Karpas-422 (cell line): ENCODE measurements at regions not wholly inside any gene's neighbourhood (a gene's known extent, or its start where the extent isn't known, plus 50 kb on each side); places are given as distances from the start of the nearest gene placed in this dataset.

Experiments
- DNase-seq: peaks from one replicate; pipeline ENCODE4 v3.0.0-alpha.2; 2015
- H2AFZ ChIP-seq: fragments of 200-600 bp; sonication (generic); 2 replicates; pipeline ENCODE4 v1.6.1; 2014; ENCODE audit warnings: antibody characterized with exemption, low read length, mixed read lengths
- H3K27ac ChIP-seq: fragments of 200-600 bp; sonication (generic); 2 replicates; pipeline ENCODE4 v1.5.1; 2014; ENCODE audit warnings: mild to moderate bottlenecking, low read length, moderate library complexity
- H3K27me3 ChIP-seq: fragments of 200-600 bp; sonication (generic); 2 replicates; pipeline ENCODE4 v1.6.1; 2014; ENCODE audit warnings: low read length, mixed read lengths
- H3K36me3 ChIP-seq: fragments of 200-600 bp; sonication (generic); 2 replicates; pipeline ENCODE4 v1.6.1; 2014; ENCODE audit warnings: low read length, mixed read lengths; ENCODE audit not compliant: insufficient read depth
- H3K4me1 ChIP-seq: fragments of 200-600 bp; sonication (generic); 2 replicates; pipeline ENCODE4 v1.6.1; 2014; ENCODE audit warnings: mild to moderate bottlenecking, low read length, mixed read lengths
- H3K4me2 ChIP-seq: fragments of 200-600 bp; sonication (generic); 2 replicates; pipeline ENCODE4 v1.6.1; 2014; ENCODE audit warnings: low read length, low read depth, mild to moderate bottlenecking; ENCODE audit not compliant: poor library complexity, severe bottlenecking
- H3K4me3 ChIP-seq: fragments of 200-600 bp; sonication (generic); 2 replicates; pipeline ENCODE4 v1.5.1; 2014; ENCODE audit warnings: mild to moderate bottlenecking, antibody characterized with exemption, low read length, mixed read lengths
- H3K79me2 ChIP-seq: fragments of 200-600 bp; sonication (generic); 2 replicates; pipeline ENCODE4 v1.6.1; 2014; ENCODE audit warnings: mild to moderate bottlenecking, low read length, mixed read lengths
- H3K9ac ChIP-seq: fragments of 200-600 bp; sonication (generic); 2 replicates; pipeline ENCODE4 v1.6.0; 2014; ENCODE audit warnings: low read length
- H3K9me2 ChIP-seq: fragments of 200-600 bp; sonication (generic), shearing (Covaris generic); replicated peaks from 2 replicates; pipeline ENCODE4 v1.6.0; 2014; ENCODE audit warnings: mild to moderate bottlenecking, low read length, moderate library complexity; ENCODE audit not compliant: insufficient read depth
- H3K9me3 ChIP-seq: fragments of 300-700, 200-600 bp; sonication (generic); 2 replicates; pipeline ENCODE4 v1.6.1; 2014; ENCODE audit warnings: low read length, mixed read lengths
- H4K20me1 ChIP-seq: fragments of 200-600 bp; sonication (generic); 2 replicates; pipeline ENCODE4 v1.6.1; 2014; ENCODE audit warnings: mild to moderate bottlenecking, antibody characterized with exemption, low read length, low read depth; ENCODE audit not compliant: insufficient read depth

- H4K20me1 ChIP-seq, result no peaks in the 10 kb centered on the region
- H2AFZ ChIP-seq, result no peak overlapping the region
- no peaks in the 10 kb centered on the region for H3K9me2 ChIP-seq
- no peaks in the 10 kb centered on the region for H3K9me3 ChIP-seq
- H3K4me3 ChIP-seq, result no peak overlapping the region
- no peak overlapping the region for H3K4me2 ChIP-seq
- H3K27me3 ChIP-seq, result no peaks in the 10 kb centered on the region
- H3K79me2 ChIP-seq, result no peaks in the 10 kb centered on the region
- no peaks in the 10 kb centered on the region for H3K36me3 ChIP-seq
- DNase-seq, result no peak
- no peak overlapping the region for H3K27ac ChIP-seq
- no peaks in the 10 kb centered on the region for H3K4me1 ChIP-seq
- no peak overlapping the region for H3K9ac ChIP-seq
Measured at GRCh38 chr20:40511478-40511877, 177.6 kb downstream of the MAFB start.

GRCh38 chr20:40510622-40511021 is 178.4 kb downstream of the MAFB start:
- no peak for DNase-seq
- Histone ChIP-seq H3K27me3 (no peaks in the 10 kb centered on the region), H3K4me3 (no peak overlapping the region), H3K4me2 (no peak overlapping the region), H3K4me1 (no peaks in the 10 kb centered on the region), H2AFZ (no peak overlapping the region), H3K36me3 (no peaks in the 10 kb centered on the region), H3K9ac (no peak overlapping the region), H3K79me2 (no peaks in the 10 kb centered on the region), H3K9me2 (no peaks in the 10 kb centered on the region), H3K27ac (no peak overlapping the region), H3K9me3 (no peaks in the 10 kb centered on the region), H4K20me1 (no peaks in the 10 kb centered on the region)

- H3K79me2 ChIP-seq, result no peaks in the 10 kb centered on the region
- no peaks in the 10 kb centered on the region for H3K36me3 ChIP-seq
- no peak overlapping the region for H3K4me2 ChIP-seq
- H3K27ac ChIP-seq, result no peak overlapping the region
- H3K27me3 ChIP-seq, result no peaks in the 10 kb centered on the region
- H4K20me1 ChIP-seq, result no peaks in the 10 kb centered on the region
- no peak overlapping the region for H3K4me3 ChIP-seq
- DNase-seq, result no peak
- no peaks in the 10 kb centered on the region for H3K9me2 ChIP-seq
- H2AFZ ChIP-seq, result no peak overlapping the region
- no peaks in the 10 kb centered on the region for H3K4me1 ChIP-seq
- H3K9me3 ChIP-seq, result no peaks in the 10 kb centered on the region
- no peak overlapping the region for H3K9ac ChIP-seq
Measured at GRCh38 chr20:40508821-40509220, 180.2 kb downstream of the MAFB start.

- no peak overlapping the region for H3K4me3 ChIP-seq
- no peaks in the 10 kb centered on the region for H3K27me3 ChIP-seq
- no peaks in the 10 kb centered on the region for H3K9me3 ChIP-seq
- H4K20me1 ChIP-seq, result no peaks in the 10 kb centered on the region
- H3K4me1 ChIP-seq, result no peaks in the 10 kb centered on the region
- H3K36me3 ChIP-seq, result no peaks in the 10 kb centered on the region
- no peak overlapping the region for H3K9ac ChIP-seq
- H3K27ac ChIP-seq, result no peak overlapping the region
- H3K79me2 ChIP-seq, result no peaks in the 10 kb centered on the region
- H3K4me2 ChIP-seq, result no peak overlapping the region
- H3K9me2 ChIP-seq, result no peaks in the 10 kb centered on the region
- H2AFZ ChIP-seq, result no peak overlapping the region
- no peak for DNase-seq
Measured at GRCh38 chr20:40506537-40506939, 182.5 kb downstream of the MAFB start.

GRCh38 chr20:40503119-40503518 is 185.9 kb downstream of the MAFB start:
- Histone ChIP-seq H3K36me3 (no peaks in the 10 kb centered on the region), H2AFZ (no peak overlapping the region), H3K9me3 (no peaks in the 10 kb centered on the region), H3K4me3 (no peak overlapping the region), H3K27me3 (no peaks in the 10 kb centered on the region), H3K79me2 (no peaks in the 10 kb centered on the region), H3K4me2 (no peak overlapping the region), H3K9me2 (no peaks in the 10 kb centered on the region), H3K9ac (no peak overlapping the region), H4K20me1 (no peaks in the 10 kb centered on the region; the same call in 1 of the 2 replicates), H3K4me1 (no peaks in the 10 kb centered on the region), H3K27ac (no peak overlapping the region)
- DNase-seq, result no peak

- Histone ChIP-seq H3K9me3 (no peaks in the 10 kb centered on the region), H3K4me3 (no peak overlapping the region), H4K20me1 (no peaks in the 10 kb centered on the region; the same call in 1 of the 2 replicates), H3K27me3 (no peaks in the 10 kb centered on the region), H3K27ac (no peak overlapping the region), H3K4me1 (no peaks in the 10 kb centered on the region), H3K9ac (no peak overlapping the region), H2AFZ (no peak overlapping the region), H3K9me2 (no peaks in the 10 kb centered on the region), H3K79me2 (no peaks in the 10 kb centered on the region), H3K4me2 (no peak overlapping the region), H3K36me3 (no peaks in the 10 kb centered on the region)
- DNase-seq, result no peak
Measured at GRCh38 chr20:40502576-40502975, 186.5 kb downstream of the MAFB start.

GRCh38 chr20:40499391-40499790 is 189.6 kb downstream of the MAFB start:
- Histone ChIP-seq H3K27ac (no peak overlapping the region), H3K79me2 (no peaks in the 10 kb centered on the region), H4K20me1 (no peaks in the 10 kb centered on the region; the same call in 1 of the 2 replicates), H2AFZ (no peak overlapping the region), H3K4me3 (no peak overlapping the region), H3K27me3 (no peaks in the 10 kb centered on the region), H3K9ac (no peak overlapping the region), H3K9me2 (no peaks in the 10 kb centered on the region), H3K4me2 (no peak overlapping the region), H3K9me3 (no peaks in the 10 kb centered on the region), H3K4me1 (no peaks in the 10 kb centered on the region), H3K36me3 (no peaks in the 10 kb centered on the region)
- no peak for DNase-seq

- no peak overlapping the region for H2AFZ ChIP-seq
- H4K20me1 ChIP-seq, result no peaks in the 10 kb centered on the region; the same call in 1 of the 2 replicates
- H3K4me3 ChIP-seq, result no peak overlapping the region
- H3K27ac ChIP-seq, result no peak overlapping the region
- H3K9me3 ChIP-seq, result no peaks in the 10 kb centered on the region
- H3K27me3 ChIP-seq, result no peaks in the 10 kb centered on the region
- H3K9me2 ChIP-seq, result no peaks in the 10 kb centered on the region
- no peaks in the 10 kb centered on the region for H3K79me2 ChIP-seq
- H3K36me3 ChIP-seq, result no peaks in the 10 kb centered on the region
- no peak overlapping the region for H3K4me2 ChIP-seq
- no peaks in the 10 kb centered on the region for H3K4me1 ChIP-seq
- no peak overlapping the region for H3K9ac ChIP-seq
- DNase-seq, result no peak
Measured at GRCh38 chr20:40497899-40498691, 190.9 kb downstream of the MAFB start.
